K562 (cell line): ENCODE measurements at regions not wholly inside any gene's neighbourhood (a gene's known extent, or its start where the extent isn't known, plus 50 kb on each side); places are given as distances from the start of the nearest gene placed in this dataset.
"Not testable (repeated sequence)": the region's sequence is repeated elsewhere in the genome, so short reads cannot be mapped to it uniquely, and the experiment has no call there.

Experiments used
- ATAC-seq: fragments of 200-7000 bp; cut with Tn5 transposase; 3 replicates; pipeline ENCODE4 v1.9.1; 2020; ENCODE audit warnings: moderate library complexity
- BruUV-seq: library from RNA; stranded (reverse); fragments of 400-500 nt; replicated peaks from 2 replicates; lab custom pipeline; 2021; lab: Mats Ljungman, UMichigan
- CTCF ChIA-PET: fragments of 300-600 bp; formaldehyde crosslinking; extraction: SDS; loops from one replicate; lab custom pipeline; 2021; ENCODE audit warnings: low intra/inter-chr PET ratio; lab: Yijun Ruan, JAX
- POLR2A ChIA-PET: fragments of 300-600, 350-650 bp; sonication (Branson Sonifier 250); formaldehyde crosslinking; extraction: SDS; loops from one replicate; lab custom pipeline; 2021; ENCODE audit warnings: antibody characterized with exemption, inconsistent platforms; lab: Yijun Ruan, JAX
- DNase-seq, 4 experiments: peaks; one replicate each; pipeline versions ENCODE4 v3.0.0 to v3.0.0-alpha.2; 2011 to 2018; ENCODE audit warnings: low spot score in 3 of 4, mixed read lengths in 3 of 4; ENCODE audit errors: extremely low read depth in 1 of 4
- FAIRE-seq: peaks from 2 replicates; lab custom pipeline; 2011; peaks lifted over from hg19 to GRCh38; lab: Jason Lieb, UNC
- H2AFZ ChIP-seq: 2 replicates; pipeline ENCODE4 v1.6.0; 2011; ENCODE audit warnings: low read depth, low read length, control low read depth, inconsistent platforms
- H3K27ac ChIP-seq: fragments of 200-600 bp; 3 replicates; pipeline ENCODE4 v1.8.0; 2011; ENCODE audit warnings: low read depth, mild to moderate bottlenecking, control low read depth, inconsistent platforms, low read length, moderate library complexity, mixed read lengths; ENCODE audit errors: extremely low read depth
- H3K27me3 ChIP-seq, 2 experiments: fragments of 300-600 bp in 1 of 2; 2 replicates in 1 of 2; 3 replicates in 1 of 2; pipeline versions ENCODE4 v1.6.0 to v1.8.0; 2011; ENCODE audit warnings: inconsistent platforms in 2 of 2, low read length in 2 of 2, mild to moderate bottlenecking in 1 of 2, mixed read lengths in 1 of 2, moderate library complexity in 1 of 2; ENCODE audit not compliant: control insufficient read depth in 2 of 2, insufficient read depth in 2 of 2
- H3K36me3 ChIP-seq: fragments of 300-600 bp; 3 replicates; pipeline ENCODE4 v1.8.0; 2011; ENCODE audit warnings: mild to moderate bottlenecking, low read length, inconsistent platforms; ENCODE audit not compliant: control insufficient read depth, insufficient read depth
- H3K4me1 ChIP-seq, 2 experiments: fragments of 200-600 bp in 1 of 2; replicated peaks in 1 of 2; 2 replicates in 1 of 2; 3 replicates in 1 of 2; pipeline versions ENCODE4 v1.5.1 to v1.8.0; 2011; ENCODE audit warnings: inconsistent platforms in 2 of 2, low read length in 2 of 2, mild to moderate bottlenecking in 1 of 2, mixed read lengths in 1 of 2, moderate library complexity in 1 of 2; ENCODE audit not compliant: control insufficient read depth in 2 of 2, insufficient read depth in 2 of 2
- H3K4me2 ChIP-seq: 2 replicates; pipeline ENCODE4 v1.6.1; 2011; ENCODE audit warnings: low read length, control low read depth, inconsistent platforms, mixed read lengths; ENCODE audit not compliant: insufficient read depth
- H3K4me3 ChIP-seq: fragments of 200-600 bp; sonication (generic), shearing (Covaris generic); 2 replicates; pipeline ENCODE4 v1.5.1; 2016; ENCODE audit warnings: control low read depth, inconsistent platforms
- H3K79me2 ChIP-seq: fragments of 200-600 bp; 3 replicates; pipeline ENCODE4 v1.8.0; 2011; ENCODE audit warnings: low read length, inconsistent platforms; ENCODE audit not compliant: control insufficient read depth, insufficient read depth
- H3K9ac ChIP-seq, 2 experiments: 2 replicates each; pipeline versions ENCODE4 v1.6.0 to v1.6.1; 2011; ENCODE audit warnings: low read depth in 2 of 2, low read length in 2 of 2, control low read depth in 1 of 2, inconsistent platforms in 1 of 2, mild to moderate bottlenecking in 1 of 2, mixed read lengths in 1 of 2; ENCODE audit not compliant: insufficient read depth in 1 of 2
- H3K9me1 ChIP-seq: one replicate; pipeline ENCODE4 v1.6.0; 2011; ENCODE audit warnings: inconsistent platforms, mild to moderate bottlenecking, low read length, moderate library complexity; ENCODE audit not compliant: control insufficient read depth, insufficient read depth
- H3K9me3 ChIP-seq: replicated peaks from 2 replicates; pipeline ENCODE4 v1.5.1; 2011; ENCODE audit warnings: low read depth, low read length, inconsistent platforms; ENCODE audit not compliant: control insufficient read depth, insufficient read depth
- H4K20me1 ChIP-seq: replicated peaks from 2 replicates; pipeline ENCODE4 v1.6.1; 2011; ENCODE audit warnings: low read length, inconsistent platforms, mixed read lengths; ENCODE audit not compliant: control insufficient read depth, insufficient read depth
- WGBS: fragments of 100-300 bp; shearing (Covaris generic); methylation state at CpG from one replicate; pipeline ENCODE4 v1.1.6; 2016; ENCODE audit warnings: low coverage, mixed read lengths; ENCODE audit not compliant: insufficient coverage; ENCODE audit errors: missing lambda C conversion rate; 5-methylcytosine and 5-hydroxymethylcytosine counted together
- in situ Hi-C: fragments of 300-500 bp; cut with MboI; formaldehyde crosslinking; loops from 4 replicates; pipeline ENCODE4 v1.15.0; 2018; ENCODE audit warnings: inconsistent platforms, mixed read lengths
- intact Hi-C: fragments of 100-400 bp; cut with micrococcal nuclease; formaldehyde crosslinking; loops from 2 replicates; pipeline ENCODE4 v1.14.2; 2022

GRCh38 chr16:16613212-16613611 is 234.3 kb downstream of the NPIPA7 start:
- DNase-seq, in situ Hi-C loops, H3K36me3 ChIP-seq, FAIRE-seq, H3K27me3 ChIP-seq, POLR2A ChIA-PET, H3K9me3 ChIP-seq, H3K79me2 ChIP-seq, H3K4me2 ChIP-seq, H3K4me3 ChIP-seq, H3K4me1 ChIP-seq, H3K9me1 ChIP-seq, intact Hi-C loops, H2AFZ ChIP-seq, BruUV-seq, H3K9ac ChIP-seq, H3K27ac ChIP-seq, ATAC-seq, H4K20me1 ChIP-seq, CTCF ChIA-PET: not testable (repeated sequence)
- WGBS = no CpG with 5 or more reads among the region's 4 CpGs

- intact Hi-C loops, DNase-seq, H3K79me2 ChIP-seq, H3K4me1 ChIP-seq, H2AFZ ChIP-seq, H3K36me3 ChIP-seq, FAIRE-seq, H3K9me1 ChIP-seq, CTCF ChIA-PET, H3K9me3 ChIP-seq, H3K4me3 ChIP-seq, ATAC-seq, BruUV-seq, H3K27me3 ChIP-seq, H3K4me2 ChIP-seq, H4K20me1 ChIP-seq, H3K9ac ChIP-seq, POLR2A ChIA-PET, in situ Hi-C loops, H3K27ac ChIP-seq: not testable (repeated sequence)
- WGBS = 58% methylated on average over 4 of the region's 6 CpGs
These were observed 235.5 kb downstream of the NPIPA7 start for GRCh38 chr16:16614484-16614883.

DNA sequence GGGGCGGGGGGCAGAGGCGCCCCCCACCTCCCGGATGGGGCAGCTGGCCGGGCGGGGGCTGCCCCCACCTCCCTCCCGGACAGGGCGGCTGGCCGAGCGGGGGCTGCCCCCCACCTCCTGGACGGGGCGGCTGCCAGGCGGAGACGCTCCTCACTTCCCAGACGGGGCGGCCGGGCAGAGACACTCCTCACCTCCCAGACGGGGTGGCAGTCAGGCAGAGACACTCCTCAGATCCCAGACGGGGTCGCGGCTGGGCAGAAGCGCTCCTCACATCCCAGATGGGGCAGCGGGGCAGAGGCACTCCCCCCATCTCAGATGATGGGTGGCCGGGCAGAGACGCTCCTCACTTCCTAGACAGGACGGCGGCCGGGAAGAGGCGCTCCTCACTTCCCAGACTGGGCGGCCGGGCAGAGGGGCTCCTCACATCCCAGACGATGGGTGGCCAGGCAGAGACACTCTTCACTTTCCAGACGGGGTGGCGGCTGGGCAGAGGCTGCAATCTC is 240.1 kb downstream of the NPIPA7 start:
- H3K9ac ChIP-seq, in situ Hi-C loops, H3K36me3 ChIP-seq, POLR2A ChIA-PET, H4K20me1 ChIP-seq, H3K9me3 ChIP-seq, intact Hi-C loops, H2AFZ ChIP-seq, DNase-seq, ATAC-seq, FAIRE-seq, H3K4me2 ChIP-seq, H3K27ac ChIP-seq, H3K4me1 ChIP-seq, H3K9me1 ChIP-seq, BruUV-seq, H3K27me3 ChIP-seq, CTCF ChIA-PET, H3K79me2 ChIP-seq, H3K4me3 ChIP-seq: not testable (repeated sequence)
- WGBS = 0% methylated on average over 1 of the region's 33 CpGs

DNA sequence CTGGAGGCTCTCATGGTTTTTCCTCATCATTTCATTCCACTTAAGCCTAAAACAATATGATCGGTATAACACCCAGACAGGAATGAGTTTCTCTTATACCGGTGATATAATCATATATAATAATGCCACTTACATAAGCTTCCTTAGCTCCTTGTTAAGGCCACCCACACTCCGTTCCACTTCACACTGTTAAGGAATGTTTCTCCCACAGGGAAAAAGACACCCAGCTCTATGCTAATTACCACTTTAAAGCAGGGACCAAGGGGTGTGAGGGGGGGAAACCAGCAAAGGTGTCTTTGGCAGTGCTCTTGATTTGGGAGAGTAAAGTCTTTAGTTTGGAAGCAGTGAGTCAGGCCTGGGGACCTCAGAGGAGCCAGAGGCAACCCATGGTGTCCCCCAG is 245.4 kb downstream of the NPIPA7 start:
- H3K4me2 ChIP-seq, H3K27ac ChIP-seq, FAIRE-seq, H2AFZ ChIP-seq, H3K79me2 ChIP-seq, H3K9me1 ChIP-seq, POLR2A ChIA-PET, CTCF ChIA-PET, ATAC-seq, DNase-seq, intact Hi-C loops, H3K36me3 ChIP-seq, BruUV-seq, H3K9me3 ChIP-seq, H3K4me1 ChIP-seq, in situ Hi-C loops, H4K20me1 ChIP-seq, H3K4me3 ChIP-seq, H3K27me3 ChIP-seq, H3K9ac ChIP-seq: not testable (repeated sequence)
- WGBS = 45% methylated on average over 1 of the region's 3 CpGs
